ENCODE measurements at regions not wholly inside any gene's neighbourhood (a gene's known extent, or its start where the extent isn't known, plus 50 kb on each side); places are given as distances from the start of the nearest gene placed in this dataset.
"Not testable (repeated sequence)": the region's sequence is repeated elsewhere in the genome, so short reads cannot be mapped to it uniquely, and the experiment has no call there.

GRCh38 chr6:19159561-19159960 is 677.6 kb upstream of the ID4 start:
- DNase-seq: no peak

- no peak for DNase-seq
These were observed 677.0 kb upstream of the ID4 start for GRCh38 chr6:19160081-19160730.

- DNase-seq: no peak
These were observed 669.9 kb upstream of the ID4 start for GRCh38 chr6:19167251-19167650.

- DNase-seq: no peak
These were observed 667.8 kb upstream of the ID4 start for GRCh38 chr6:19169366-19169765.

GRCh38 chr6:19175023-19175422 is 662.1 kb upstream of the ID4 start:
- no peak for DNase-seq

GRCh38 chr6:19180348-19181072 is 656.7 kb upstream of the ID4 start:
- no peak for DNase-seq

GRCh38 chr6:19181211-19181610 is 656.0 kb upstream of the ID4 start:
- no peak for DNase-seq

GRCh38 chr6:19193624-19194023 is 643.5 kb upstream of the ID4 start:
- DNase-seq: no peak

- DNase-seq: no peak
These were observed 632.7 kb upstream of the ID4 start for GRCh38 chr6:19204445-19204844.

GRCh38 chr6:19205076-19205475 is 632.1 kb upstream of the ID4 start:
- no peak for DNase-seq

- DNase-seq: no peak
These were observed 628.0 kb upstream of the ID4 start for GRCh38 chr6:19209202-19209601.

- no peak for DNase-seq
These were observed 626.1 kb upstream of the ID4 start for GRCh38 chr6:19210849-19211590.

- DNase-seq: no peak
These were observed 622.9 kb upstream of the ID4 start for GRCh38 chr6:19214231-19214630.

GRCh38 chr6:19219931-19220330 is 617.2 kb upstream of the ID4 start:
- no peak for DNase-seq

GRCh38 chr6:19231878-19232561 is 605.1 kb upstream of the ID4 start:
- no peak for DNase-seq

- DNase-seq: no peak
These were observed 591.5 kb upstream of the ID4 start for GRCh38 chr6:19245656-19246055.

- DNase-seq: not testable (repeated sequence)
These were observed 590.0 kb upstream of the ID4 start for GRCh38 chr6:19247181-19247580.

- DNase-seq: not testable (repeated sequence)
These were observed 581.0 kb upstream of the ID4 start for GRCh38 chr6:19256123-19256522.

- no peak for DNase-seq
These were observed 575.5 kb upstream of the ID4 start for GRCh38 chr6:19261642-19262041.

GRCh38 chr6:19268117-19268516 is 569.1 kb upstream of the ID4 start:
- no peak for DNase-seq

GRCh38 chr6:19268718-19269117 is 568.5 kb upstream of the ID4 start:
- DNase-seq: no peak

GRCh38 chr6:19269341-19269898 is 567.8 kb upstream of the ID4 start:
- no peak for DNase-seq

- DNase-seq: no peak
These were observed 566.6 kb upstream of the ID4 start for GRCh38 chr6:19270616-19271015.

Data from CD4-positive, alpha-beta T cell treated with Interleukin-10 for 1 hour (primary cell).